Gastroesophageal sphincter (tissue), 4 donors: ENCODE measurements at regions not wholly inside any gene's neighbourhood (a gene's known extent, or its start where the extent isn't known, plus 50 kb on each side); places are given as distances from the start of the nearest gene placed in this dataset.
"Not testable (repeated sequence)": the region's sequence is repeated elsewhere in the genome, so short reads cannot be mapped to it uniquely, and the experiment has no call there.

Experiments used
- ATAC-seq: fragments of 150-250 bp; one replicate; pipeline ENCODE4 v1.9.1; 2016; ENCODE audit warnings: mild to moderate bottlenecking, moderate library complexity
- H3K27ac ChIP-seq, 4 donors: fragments of 200-600 bp; sonication (generic) in 3 of 4; 1 replicate in 3 of 4; 2 replicates in 1 of 4; pipeline ENCODE4 v1.5.1; 2016 to 2019
- H3K27me3 ChIP-seq: fragments of 200-600 bp; sonication (generic); one replicate; pipeline ENCODE4 v1.5.1; 2019
- H3K36me3 ChIP-seq, 2 donors: fragments of 200-600 bp; sonication (generic); one replicate each; pipeline ENCODE4 v1.5.1; 2019; ENCODE audit warnings: control low read depth in 1 of 2
- H3K4me1 ChIP-seq, 3 donors: fragments of 200-600 bp; sonication (generic); 1 replicate in 2 of 3; 2 replicates in 1 of 3; pipeline ENCODE4 v1.5.1; 2016 to 2019; ENCODE audit warnings: control low read depth in 2 of 3
- H3K4me3 ChIP-seq, 2 donors: fragments of 200-600 bp; sonication (generic); one replicate each; pipeline ENCODE4 v1.5.1; 2019; ENCODE audit warnings: mild to moderate bottlenecking in 1 of 2, moderate library complexity in 1 of 2
- H3K9me3 ChIP-seq, 3 donors: fragments of 200-600 bp; sonication (generic); one replicate each; pipeline ENCODE4 v1.5.1; 2017 to 2019; ENCODE audit warnings: control low read depth in 2 of 3
- CTCF ChIP-seq, 4 experiments: fragments of 200-600 bp in 2 of 4; fragments of 450-650 bp in 2 of 4; sonication (generic) in 1 of 4; IDR thresholded peaks; one replicate each; pipeline ENCODE4 v1.5.1; 2017 to 2019; ENCODE audit warnings: antibody characterized with exemption in 4 of 4, mild to moderate bottlenecking in 2 of 4, moderate library complexity in 2 of 4
- EP300 ChIP-seq: sonication (generic); formaldehyde crosslinking; IDR thresholded peaks from one replicate; pipeline ENCODE4 v1.6.1; 2017; ENCODE audit warnings: antibody characterized with exemption, mild to moderate bottlenecking
- POLR2A ChIP-seq, 2 donors: fragments of 450-650 bp; IDR thresholded peaks; one replicate each; pipeline ENCODE4 v1.6.1; 2017; ENCODE audit warnings: antibody characterized with exemption in 2 of 2, mild to moderate bottlenecking in 2 of 2, moderate library complexity in 1 of 2
- POLR2AphosphoS5 ChIP-seq: sonication (generic); formaldehyde crosslinking; IDR thresholded peaks from one replicate; pipeline ENCODE4 v1.6.1; 2017; ENCODE audit warnings: antibody characterized with exemption
- WGBS, 2 donors: methylation state at CpG; one replicate each; pipeline ENCODE4 v1.1.5; 2018; ENCODE audit warnings: low coverage in 1 of 2; 5-methylcytosine and 5-hydroxymethylcytosine counted together

- TF ChIP-seq POLR2AphosphoS5: no peak
- TF ChIP-seq EP300: no peak
- TF ChIP-seq CTCF (IDR thresholded peaks at IDR 0.05): no peak
- TF ChIP-seq POLR2A (IDR thresholded peaks at IDR 0.05): no peak
- 74 to 77% methylated on average over 7 to 8 of the region's 15 CpGs for WGBS, 2 donors
- no peak overlapping the region for H3K4me3 ChIP-seq
- H3K36me3 ChIP-seq: no peaks in the 10 kb centered on the region
- H3K27me3 ChIP-seq: peaks cover 41% of the 10 kb centered on the region
- no peaks in the 10 kb centered on the region for H3K4me1 ChIP-seq
- ATAC-seq: no peak
- no peak overlapping the region for H3K27ac ChIP-seq
- no peaks in the 10 kb centered on the region for H3K9me3 ChIP-seq
These were observed 345.0 kb upstream of the SFSWAP start for GRCh38 chr12:131365821-131366260.

DNA sequence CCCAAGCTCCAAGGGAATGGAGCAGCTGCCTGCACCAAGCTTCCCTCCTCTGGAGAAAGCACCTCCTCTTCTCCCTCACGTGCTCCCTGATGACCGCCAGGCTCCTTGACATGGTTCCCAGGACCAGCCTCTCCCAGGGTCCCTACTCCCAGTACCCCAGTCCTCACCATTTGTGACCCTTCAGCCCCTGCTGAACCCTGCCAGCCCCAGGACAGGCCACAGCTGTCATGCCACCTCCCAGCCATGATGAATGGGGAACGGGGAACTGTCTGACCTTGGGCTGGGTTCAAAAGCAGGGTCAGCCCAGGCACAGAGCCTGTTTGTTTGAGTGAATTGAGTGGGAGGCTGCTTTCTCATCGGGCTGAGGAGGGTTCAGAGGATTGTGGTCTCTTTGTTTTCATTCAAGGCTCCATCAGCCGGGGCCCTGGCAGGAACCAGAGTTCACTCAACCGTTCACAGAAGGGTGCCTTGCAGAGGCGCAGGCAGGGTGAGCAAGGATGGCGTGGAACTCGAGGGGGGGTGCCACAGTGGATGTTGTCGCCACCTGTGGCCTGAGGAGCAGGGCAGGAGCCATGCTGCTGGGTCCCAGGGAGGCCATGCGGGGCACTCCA, 344.5 kb upstream of the SFSWAP start:
- 80% methylated on average over 1 of the region's 11 CpGs; no CpG with 5 or more reads in 1 of the 2 donors for WGBS, 2 donors
- H3K36me3 ChIP-seq: no peaks in the 10 kb centered on the region
- H3K4me1 ChIP-seq: no peaks in the 10 kb centered on the region
- TF ChIP-seq EP300 (no peak), CTCF (IDR thresholded peaks at IDR 0.05) (no peak)
- ATAC-seq: no peak
- no peaks in the 10 kb centered on the region for H3K9me3 ChIP-seq
- no peak overlapping the region for H3K4me3 ChIP-seq
- peaks cover 41% of the 10 kb centered on the region for H3K27me3 ChIP-seq
- H3K27ac ChIP-seq: no peak overlapping the region

- H3K27me3 ChIP-seq: peaks cover 41% of the 10 kb centered on the region
These were observed 343.6 kb upstream of the SFSWAP start for GRCh38 chr12:131367067-131367982.

GRCh38 chr12:131367983-131368667, 342.8 kb upstream of the SFSWAP start:
- no peaks in the 10 kb centered on the region for H3K36me3 ChIP-seq
- no peak overlapping the region for H3K27ac ChIP-seq
- peaks cover 37% of the 10 kb centered on the region for H3K27me3 ChIP-seq
- no peaks in the 10 kb centered on the region for H3K9me3 ChIP-seq
- H3K4me1 ChIP-seq: no peaks in the 10 kb centered on the region
- no peak overlapping the region for H3K4me3 ChIP-seq
- no peak for ATAC-seq
- TF ChIP-seq CTCF (IDR thresholded peaks at IDR 0.05) (no peak), POLR2AphosphoS5 (no peak), POLR2A (IDR thresholded peaks at IDR 0.05) (no peak), EP300 (no peak)
- 70 to 77% methylated on average over 2 to 8 of the region's 12 CpGs for WGBS, 2 donors

More at GRCh38 chr12:131367067-131367982, 343.6 kb upstream of the SFSWAP start:
- 67 to 100% methylated on average over 1 to 3 of the region's 27 CpGs for WGBS, 2 donors
- not testable (repeated sequence) for H3K4me3 ChIP-seq, H3K36me3 ChIP-seq, H3K27ac ChIP-seq, ATAC-seq, H3K4me1 ChIP-seq, H3K9me3 ChIP-seq

- Histone ChIP-seq H3K4me3 (no peak overlapping the region), H3K36me3 (no peaks in the 10 kb centered on the region), H3K4me1 (no peaks in the 10 kb centered on the region), H3K27ac (no peak overlapping the region), H3K9me3 (no peaks in the 10 kb centered on the region), H3K27me3 (peaks cover 33% of the 10 kb centered on the region)
- WGBS, 2 donors: no CpG with 5 or more reads among the region's 5 CpGs
- ATAC-seq: no peak
- TF ChIP-seq POLR2A (IDR thresholded peaks at IDR 0.05): no peak
- no peak for TF ChIP-seq CTCF (IDR thresholded peaks at IDR 0.05)
- TF ChIP-seq EP300: no peak
- TF ChIP-seq POLR2AphosphoS5: no peak
These were observed 342.2 kb upstream of the SFSWAP start for GRCh38 chr12:131368668-131369071.
